HFFc6 (cell line): ENCODE measurements at regions not wholly inside any gene's neighbourhood (a gene's known extent, or its start where the extent isn't known, plus 50 kb on each side); places are given as distances from the start of the nearest gene placed in this dataset.

Experiments used
- DNase-seq: peaks from one replicate; pipeline ENCODE4 v3.0.0-alpha.2; 2018
- H3K27ac Mint-ChIP-seq: 2 replicates; pipeline ENCODE4 v1.8.0; 2020; ENCODE audit warnings: mild to moderate bottlenecking, mixed read lengths
- H3K27me3 Mint-ChIP-seq: 2 replicates; pipeline ENCODE4 v1.8.0; 2021; ENCODE audit warnings: mild to moderate bottlenecking, moderate library complexity, mixed read lengths; ENCODE audit not compliant: insufficient read depth
- H3K36me3 Mint-ChIP-seq: 2 replicates; pipeline ENCODE4 v1.8.0; 2021; ENCODE audit warnings: low read depth, mixed read lengths
- H3K4me1 Mint-ChIP-seq: 2 replicates; pipeline ENCODE4 v1.8.0; 2020; ENCODE audit warnings: low read depth, mixed read lengths
- H3K4me3 Mint-ChIP-seq: 2 replicates; pipeline ENCODE4 v1.8.0; 2020; ENCODE audit warnings: mild to moderate bottlenecking, moderate library complexity, mixed read lengths
- H3K9me3 Mint-ChIP-seq: 2 replicates; pipeline ENCODE4 v1.8.0; 2020; ENCODE audit warnings: mild to moderate bottlenecking, mixed read lengths
- CTCF ChIP-seq: fragments of 200-600 bp; sonication (generic); IDR thresholded peaks from 2 replicates; pipeline ENCODE4 v1.5.0; 2021; ENCODE audit warnings: antibody characterized with exemption, mild to moderate bottlenecking

GRCh38 chr20:22438346-22438745 is 146.0 kb downstream of the FOXA2 start:
- no peak for TF ChIP-seq CTCF
- H3K4me3 Mint-ChIP-seq = no peak overlapping the region
- DNase-seq = no peak
- H3K27ac Mint-ChIP-seq = no peak overlapping the region
- H3K4me1 Mint-ChIP-seq = no peaks in the 10 kb centered on the region
- no peaks in the 10 kb centered on the region; the same call in 1 of the 2 replicates for H3K36me3 Mint-ChIP-seq
- peaks cover 2% of the 10 kb centered on the region for H3K27me3 Mint-ChIP-seq
- peaks cover 62% of the 10 kb centered on the region for H3K9me3 Mint-ChIP-seq

GRCh38 chr20:22437354-22437753 is 147.0 kb downstream of the FOXA2 start:
- TF ChIP-seq CTCF = no peak
- no peak overlapping the region for H3K4me3 Mint-ChIP-seq
- H3K4me1 Mint-ChIP-seq = no peaks in the 10 kb centered on the region
- peaks cover 62% of the 10 kb centered on the region for H3K9me3 Mint-ChIP-seq
- no peak for DNase-seq
- H3K27ac Mint-ChIP-seq = no peak overlapping the region
- peaks cover 2% of the 10 kb centered on the region for H3K27me3 Mint-ChIP-seq
- H3K36me3 Mint-ChIP-seq = no peaks in the 10 kb centered on the region; the same call in 1 of the 2 replicates

- Mint-ChIP-seq H3K9me3 (peaks cover 55% of the 10 kb centered on the region), H3K27ac (no peak overlapping the region), H3K4me3 (no peak overlapping the region), H3K36me3 (no peaks in the 10 kb centered on the region), H3K4me1 (no peaks in the 10 kb centered on the region), H3K27me3 (no peaks in the 10 kb centered on the region; the same call in 1 of the 2 replicates)
- no peak for TF ChIP-seq CTCF
- DNase-seq = no peak
These were observed 153.0 kb downstream of the FOXA2 start for GRCh38 chr20:22431419-22431818.

- TF ChIP-seq CTCF = no peak
- H3K9me3 Mint-ChIP-seq = peaks cover 51% of the 10 kb centered on the region
- no peak overlapping the region for H3K27ac Mint-ChIP-seq
- H3K4me3 Mint-ChIP-seq = no peak overlapping the region
- no peaks in the 10 kb centered on the region for H3K4me1 Mint-ChIP-seq
- no peaks in the 10 kb centered on the region; the same call in 1 of the 2 replicates for H3K27me3 Mint-ChIP-seq
- no peaks in the 10 kb centered on the region for H3K36me3 Mint-ChIP-seq
- no peak for DNase-seq
These were observed 153.6 kb downstream of the FOXA2 start for GRCh38 chr20:22430746-22431168.

- no peak overlapping the region for H3K27ac Mint-ChIP-seq
- DNase-seq = no peak
- no peak for TF ChIP-seq CTCF
- peaks cover 46% of the 10 kb centered on the region for H3K9me3 Mint-ChIP-seq
- H3K4me3 Mint-ChIP-seq = no peak overlapping the region
- H3K4me1 Mint-ChIP-seq = no peaks in the 10 kb centered on the region
- no peaks in the 10 kb centered on the region for H3K36me3 Mint-ChIP-seq
- no peaks in the 10 kb centered on the region for H3K27me3 Mint-ChIP-seq
These were observed 154.1 kb downstream of the FOXA2 start for GRCh38 chr20:22430154-22430745.
